Lower leg skin (tissue), 3 donors: ENCODE measurements at regions not wholly inside any gene's neighbourhood (a gene's known extent, or its start where the extent isn't known, plus 50 kb on each side); places are given as distances from the start of the nearest gene placed in this dataset.

Experiments
- CTCF ChIP-seq, 3 donors: fragments of 450-650 bp; IDR thresholded peaks; one replicate each; pipeline ENCODE4 v1.5.1; 2016; ENCODE audit warnings: antibody characterized with exemption in 3 of 3, mild to moderate bottlenecking in 3 of 3, moderate library complexity in 2 of 3
- POLR2A ChIP-seq, 2 donors: fragments of 450-650 bp; IDR thresholded peaks; one replicate each; pipeline ENCODE4 v1.6.1; 2016 to 2017; ENCODE audit warnings: antibody characterized with exemption in 2 of 2, mild to moderate bottlenecking in 1 of 2, moderate library complexity in 1 of 2

GRCh38 chr21:15650735-15651134, 79.0 kb upstream of the USP25 start:
- TF ChIP-seq CTCF (IDR thresholded peaks at IDR 0.05) (no peak), POLR2A (IDR thresholded peaks at IDR 0.05) (no peak)
